Globus pallidus (tissue), 1 donor: ENCODE measurements at regions not wholly inside any gene's neighbourhood (a gene's known extent, or its start where the extent isn't known, plus 50 kb on each side); places are given as distances from the start of the nearest gene placed in this dataset.

Source experiments
- DNase-seq: peaks from one replicate; pipeline ENCODE4 v3.0.0-alpha.2; 2015; ENCODE audit warnings: low spot score

GRCh38 chr7:125663961-125664360, 734.3 kb upstream of the POT1 start:
- DNase-seq = no peak

- DNase-seq = no peak
Measured at GRCh38 chr7:125661677-125662076, 732.1 kb upstream of the POT1 start.

GRCh38 chr7:125661006-125661405, 731.4 kb upstream of the POT1 start:
- DNase-seq = no peak

- no peak for DNase-seq
Measured at GRCh38 chr7:125654076-125654475, 724.5 kb upstream of the POT1 start.

GRCh38 chr7:125651823-125652528, 722.4 kb upstream of the POT1 start:
- DNase-seq = no peak

- no peak for DNase-seq
Measured at GRCh38 chr7:125648543-125648942, 718.9 kb upstream of the POT1 start.

GRCh38 chr7:125645770-125646169, 716.1 kb upstream of the POT1 start:
- no peak for DNase-seq

GRCh38 chr7:125644109-125644508, 714.5 kb upstream of the POT1 start:
- DNase-seq = no peak

- DNase-seq = no peak
Measured at GRCh38 chr7:125643302-125643701, 713.7 kb upstream of the POT1 start.

- no peak for DNase-seq
Measured at GRCh38 chr7:125641884-125642283, 712.3 kb upstream of the POT1 start.

- DNase-seq = no peak
Measured at GRCh38 chr7:125636320-125636962, 706.8 kb upstream of the POT1 start.

GRCh38 chr7:125618516-125618915, 688.9 kb upstream of the POT1 start:
- no peak for DNase-seq

GRCh38 chr7:125611582-125611981, 682.0 kb upstream of the POT1 start:
- DNase-seq = no peak

GRCh38 chr7:125606671-125607070, 677.0 kb upstream of the POT1 start:
- DNase-seq = no peak

- no peak for DNase-seq
Measured at GRCh38 chr7:125605241-125605640, 675.6 kb upstream of the POT1 start.

GRCh38 chr7:125602441-125602840, 672.8 kb upstream of the POT1 start:
- no peak for DNase-seq

GRCh38 chr7:125599387-125599786, 669.8 kb upstream of the POT1 start:
- DNase-seq = no peak

GRCh38 chr7:125592331-125592730, 662.7 kb upstream of the POT1 start:
- DNase-seq = no peak

- no peak for DNase-seq
Measured at GRCh38 chr7:125573126-125573525, 643.5 kb upstream of the POT1 start.

- DNase-seq = no peak
Measured at GRCh38 chr7:125572414-125572813, 642.8 kb upstream of the POT1 start.

- DNase-seq = no peak
Measured at GRCh38 chr7:125568799-125569198, 639.2 kb upstream of the POT1 start.

GRCh38 chr7:125567686-125568085, 638.1 kb upstream of the POT1 start:
- DNase-seq = no peak

- DNase-seq = no peak
Measured at GRCh38 chr7:125563964-125564529, 634.4 kb upstream of the POT1 start.

- no peak for DNase-seq
Measured at GRCh38 chr7:125563557-125563956, 633.9 kb upstream of the POT1 start.
